Caco-2 (cell line): ENCODE measurements at regions not wholly inside any gene's neighbourhood (a gene's known extent, or its start where the extent isn't known, plus 50 kb on each side); places are given as distances from the start of the nearest gene placed in this dataset.

Experiments used
- BruUV-seq: library from RNA; stranded (reverse); fragments of 400-500 nt; replicated peaks from 2 replicates; lab custom pipeline; 2021; lab: Mats Ljungman, UMichigan
- CTCF ChIA-PET: fragments of 300-600 bp; sonication (Branson Sonifier 250); formaldehyde crosslinking; loops from one replicate; lab custom pipeline; 2022; ENCODE audit warnings: antibody characterized with exemption; lab: Charles Lee
- POLR2A ChIA-PET: fragments of 300-600 bp; sonication (Branson Sonifier 250); formaldehyde crosslinking; loops from one replicate; lab custom pipeline; 2022; ENCODE audit warnings: antibody characterized with exemption; lab: Charles Lee
- DNase-seq, 2 experiments: peaks; one replicate each; pipeline versions ENCODE4 v3.0.0 to v3.0.0-alpha.2; 2020 to 2022
- H3K27me3 ChIP-seq: replicated peaks from 2 replicates; pipeline ENCODE4 v1.6.0; 2011; ENCODE audit warnings: low read length; ENCODE audit not compliant: control insufficient read depth, insufficient read depth
- H3K36me3 ChIP-seq: 2 replicates; pipeline ENCODE4 v1.5.1; 2011; ENCODE audit warnings: low read length; ENCODE audit not compliant: control insufficient read depth, insufficient read depth
- H3K4me1 ChIP-seq: fragments of 250-450 bp; sonication (Bioruptor Pico); 2 replicates; pipeline ENCODE4 v1.5.1; 2020; ENCODE audit warnings: mild to moderate bottlenecking
- H3K4me3 ChIP-seq: 2 replicates; pipeline ENCODE4 v1.5.1; 2011; ENCODE audit warnings: low read depth, mild to moderate bottlenecking, control low read depth, low read length
- H3K9me3 ChIP-seq: fragments of 250-450 bp; sonication (Bioruptor Pico); 2 replicates; pipeline ENCODE4 v1.5.1; 2020; ENCODE audit warnings: mild to moderate bottlenecking, moderate library complexity
- H3K27ac Mint-ChIP-seq: one replicate; pipeline ENCODE4 v1.8.0; 2022; ENCODE audit warnings: mixed read lengths; ENCODE audit not compliant: unreplicated experiment
- H3K27me3 Mint-ChIP-seq: one replicate; pipeline ENCODE4 v1.8.0; 2022; ENCODE audit warnings: mixed read lengths; ENCODE audit not compliant: insufficient read depth, unreplicated experiment
- H3K36me3 Mint-ChIP-seq: one replicate; pipeline ENCODE4 v1.8.0; 2022; ENCODE audit warnings: mild to moderate bottlenecking, mixed read lengths; ENCODE audit not compliant: insufficient read depth, unreplicated experiment
- H3K4me1 Mint-ChIP-seq: one replicate; pipeline ENCODE4 v1.8.0; 2022; ENCODE audit warnings: low read depth, mixed read lengths; ENCODE audit not compliant: unreplicated experiment
- H3K4me3 Mint-ChIP-seq: one replicate; pipeline ENCODE4 v1.8.0; 2022; ENCODE audit warnings: mild to moderate bottlenecking, moderate library complexity, mixed read lengths; ENCODE audit not compliant: unreplicated experiment
- H3K9me3 Mint-ChIP-seq: one replicate; pipeline ENCODE4 v1.8.0; 2022; ENCODE audit warnings: mixed read lengths; ENCODE audit not compliant: unreplicated experiment
- intact Hi-C: fragments of 100-400 bp; cut with micrococcal nuclease; formaldehyde crosslinking; loops from one replicate; pipeline ENCODE4 v1.10.0; 2022; ENCODE audit not compliant: unreplicated experiment
- TF ChIP-seq, protein P1 (sequence below), 2 experiments: fragments of 200-600 bp in 1 of 2; IDR thresholded peaks; 1 replicate in 1 of 2; 2 replicates in 1 of 2; pipeline versions ENCODE4 v1.5.1 to v1.8.0; 2011 to 2022; ENCODE audit warnings: antibody characterized with exemption in 1 of 2, control low read depth in 1 of 2, inconsistent platforms in 1 of 2, low read depth in 1 of 2, low read length in 1 of 2, mild to moderate bottlenecking in 1 of 2, moderate library complexity in 1 of 2; ENCODE audit not compliant: insufficient read depth in 1 of 2, severe bottlenecking in 1 of 2, unreplicated experiment in 1 of 2

DNA sequence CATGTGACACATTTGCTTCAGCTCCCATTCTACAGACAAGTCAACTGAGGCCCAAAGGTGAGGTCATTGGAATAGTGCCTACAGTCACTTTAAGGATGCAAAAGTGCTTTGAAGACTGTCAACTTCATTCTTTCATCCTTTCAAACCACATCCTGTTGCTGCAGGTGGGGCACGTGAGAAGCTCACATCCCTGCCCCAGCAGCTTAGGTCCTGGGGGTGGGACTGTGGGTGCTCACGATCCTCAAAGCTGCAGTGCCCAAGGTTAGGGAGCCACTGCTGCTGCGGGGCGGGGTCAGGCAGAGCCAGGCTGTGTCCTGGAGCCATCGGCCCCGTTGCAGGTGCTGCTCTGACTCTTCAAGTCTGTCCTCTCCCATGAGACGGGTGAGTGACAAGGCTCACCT is 57.9 kb upstream of the IER5L start:
- Mint-ChIP-seq H3K4me1 (no peaks in the 10 kb centered on the region), H3K27ac (no peak overlapping the region), H3K27me3 (peaks cover 3% of the 10 kb centered on the region), H3K9me3 (peaks cover 16% of the 10 kb centered on the region), H3K4me3 (no peak overlapping the region), H3K36me3 (no peaks in the 10 kb centered on the region)
- BruUV-seq: no TSS peak
- ChIA-PET POLR2A (no interaction called here), CTCF (no interaction called here)
- Histone ChIP-seq H3K4me3 (no peak overlapping the region), H3K4me1 (no peaks in the 10 kb centered on the region), H3K9me3 (no peaks in the 10 kb centered on the region), H3K36me3 (no peaks in the 10 kb centered on the region), H3K27me3 (no peaks in the 10 kb centered on the region)
- TF ChIP-seq, protein P1, sequence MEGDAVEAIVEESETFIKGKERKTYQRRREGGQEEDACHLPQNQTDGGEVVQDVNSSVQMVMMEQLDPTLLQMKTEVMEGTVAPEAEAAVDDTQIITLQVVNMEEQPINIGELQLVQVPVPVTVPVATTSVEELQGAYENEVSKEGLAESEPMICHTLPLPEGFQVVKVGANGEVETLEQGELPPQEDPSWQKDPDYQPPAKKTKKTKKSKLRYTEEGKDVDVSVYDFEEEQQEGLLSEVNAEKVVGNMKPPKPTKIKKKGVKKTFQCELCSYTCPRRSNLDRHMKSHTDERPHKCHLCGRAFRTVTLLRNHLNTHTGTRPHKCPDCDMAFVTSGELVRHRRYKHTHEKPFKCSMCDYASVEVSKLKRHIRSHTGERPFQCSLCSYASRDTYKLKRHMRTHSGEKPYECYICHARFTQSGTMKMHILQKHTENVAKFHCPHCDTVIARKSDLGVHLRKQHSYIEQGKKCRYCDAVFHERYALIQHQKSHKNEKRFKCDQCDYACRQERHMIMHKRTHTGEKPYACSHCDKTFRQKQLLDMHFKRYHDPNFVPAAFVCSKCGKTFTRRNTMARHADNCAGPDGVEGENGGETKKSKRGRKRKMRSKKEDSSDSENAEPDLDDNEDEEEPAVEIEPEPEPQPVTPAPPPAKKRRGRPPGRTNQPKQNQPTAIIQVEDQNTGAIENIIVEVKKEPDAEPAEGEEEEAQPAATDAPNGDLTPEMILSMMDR (IDR thresholded peaks at IDR 0.05; ENCODE audit: insufficient read depth in 1 of 2, low read depth in 1 of 2, low read length in 1 of 2, severe bottlenecking in 1 of 2, unreplicated experiment in 1 of 2): no peak
- intact Hi-C loops: no loop called here
- DNase-seq: no peak

GRCh38 chr9:129235041-129235930 is 57.2 kb upstream of the IER5L start:
- no peaks in the 10 kb centered on the region for H3K9me3 ChIP-seq
- H3K36me3 ChIP-seq: no peaks in the 10 kb centered on the region
- H3K27ac Mint-ChIP-seq: peak overlapping the region; percentile 26
- POLR2A ChIA-PET: no interaction called here
- peaks cover 16% of the 10 kb centered on the region for H3K9me3 Mint-ChIP-seq
- H3K27me3 Mint-ChIP-seq: peaks cover 3% of the 10 kb centered on the region
- no peaks in the 10 kb centered on the region for H3K4me1 ChIP-seq
- DNase-seq: no peak
- H3K36me3 Mint-ChIP-seq: no peaks in the 10 kb centered on the region
- H3K4me3 Mint-ChIP-seq: no peak overlapping the region
- CTCF ChIA-PET: interaction anchor here (0.6 kb wide), 1 partner anchor 21 kb away, joined by 4 read pairs; no protein-coding TSS in a partner anchor
- intact Hi-C loops: no loop called here
- no TSS peak for BruUV-seq
- H3K27me3 ChIP-seq: no peaks in the 10 kb centered on the region
- no peak overlapping the region for H3K4me3 ChIP-seq
- TF ChIP-seq, protein P1 (IDR thresholded peaks at IDR 0.05; ENCODE audit: insufficient read depth in 1 of 2, low read depth in 1 of 2, low read length in 1 of 2, severe bottlenecking in 1 of 2, unreplicated experiment in 1 of 2): no peak
- H3K4me1 Mint-ChIP-seq: no peaks in the 10 kb centered on the region

GRCh38 chr9:129234491-129234890 is 56.4 kb upstream of the IER5L start:
- no peaks in the 10 kb centered on the region for H3K27me3 ChIP-seq
- Mint-ChIP-seq H3K27ac (no peak overlapping the region), H3K36me3 (no peaks in the 10 kb centered on the region), H3K9me3 (peaks cover 16% of the 10 kb centered on the region), H3K4me3 (no peak overlapping the region), H3K27me3 (peaks cover 3% of the 10 kb centered on the region), H3K4me1 (peaks cover 2% of the 10 kb centered on the region)
- no peak for DNase-seq
- CTCF ChIA-PET: no interaction called here
- no peaks in the 10 kb centered on the region for H3K36me3 ChIP-seq
- TF ChIP-seq, protein P1 (IDR thresholded peaks at IDR 0.05; ENCODE audit: insufficient read depth in 1 of 2, low read depth in 1 of 2, low read length in 1 of 2, severe bottlenecking in 1 of 2, unreplicated experiment in 1 of 2): no peak
- H3K9me3 ChIP-seq: no peaks in the 10 kb centered on the region
- no peak overlapping the region for H3K4me3 ChIP-seq
- intact Hi-C loops: no loop called here
- POLR2A ChIA-PET: no interaction called here
- BruUV-seq: no TSS peak
- peaks cover 5% of the 10 kb centered on the region; the same call in 1 of the 2 replicates for H3K4me1 ChIP-seq
